BLaER1 treated with 17β-estradiol and CSF1 and Interleukin-3, amounts not matched to agents 10 nM and 100 nM (cell line): ENCODE measurements at regions not wholly inside any gene's neighbourhood (a gene's known extent, or its start where the extent isn't known, plus 50 kb on each side); places are given as distances from the start of the nearest gene placed in this dataset.

Experiments
- H3K27ac ChIP-seq, 11 experiments: shearing (Covaris generic); formaldehyde crosslinking; 2 replicates each; pipeline ENCODE4 v1.8.1; 2022
- H3K27me3 ChIP-seq, 11 experiments: shearing (Covaris generic); formaldehyde crosslinking; 2 replicates each; pipeline ENCODE4 v1.8.1; 2022
- H3K36me3 ChIP-seq, 11 experiments: shearing (Covaris generic); formaldehyde crosslinking; 2 replicates each; pipeline ENCODE4 v1.8.1; 2022
- H3K4me1 ChIP-seq, 10 experiments: shearing (Covaris generic); formaldehyde crosslinking; 2 replicates each; pipeline ENCODE4 v1.8.1; 2022
- H3K4me2 ChIP-seq, 11 experiments: shearing (Covaris generic); formaldehyde crosslinking; 2 replicates each; pipeline ENCODE4 v1.8.1; 2022
- H3K4me3 ChIP-seq, 10 experiments: shearing (Covaris generic); formaldehyde crosslinking; 2 replicates each; pipeline ENCODE4 v1.8.1; 2022
- H3K9ac ChIP-seq, 11 experiments: shearing (Covaris generic); formaldehyde crosslinking; 2 replicates each; pipeline ENCODE4 v1.8.1; 2022
- H3K9me3 ChIP-seq, 11 experiments: shearing (Covaris generic); formaldehyde crosslinking; replicated peaks in 1 of 11; 2 replicates each; pipeline ENCODE4 v1.8.1; 2022
- H4K20me1 ChIP-seq, 11 experiments: shearing (Covaris generic); formaldehyde crosslinking; 2 replicates each; pipeline ENCODE4 v1.8.1; 2022
- Cebpa-rat ChIP-seq, 11 experiments: shearing (Covaris generic); IDR thresholded peaks; 2 replicates each; pipeline ENCODE4 v1.8.1; 2022

DNA sequence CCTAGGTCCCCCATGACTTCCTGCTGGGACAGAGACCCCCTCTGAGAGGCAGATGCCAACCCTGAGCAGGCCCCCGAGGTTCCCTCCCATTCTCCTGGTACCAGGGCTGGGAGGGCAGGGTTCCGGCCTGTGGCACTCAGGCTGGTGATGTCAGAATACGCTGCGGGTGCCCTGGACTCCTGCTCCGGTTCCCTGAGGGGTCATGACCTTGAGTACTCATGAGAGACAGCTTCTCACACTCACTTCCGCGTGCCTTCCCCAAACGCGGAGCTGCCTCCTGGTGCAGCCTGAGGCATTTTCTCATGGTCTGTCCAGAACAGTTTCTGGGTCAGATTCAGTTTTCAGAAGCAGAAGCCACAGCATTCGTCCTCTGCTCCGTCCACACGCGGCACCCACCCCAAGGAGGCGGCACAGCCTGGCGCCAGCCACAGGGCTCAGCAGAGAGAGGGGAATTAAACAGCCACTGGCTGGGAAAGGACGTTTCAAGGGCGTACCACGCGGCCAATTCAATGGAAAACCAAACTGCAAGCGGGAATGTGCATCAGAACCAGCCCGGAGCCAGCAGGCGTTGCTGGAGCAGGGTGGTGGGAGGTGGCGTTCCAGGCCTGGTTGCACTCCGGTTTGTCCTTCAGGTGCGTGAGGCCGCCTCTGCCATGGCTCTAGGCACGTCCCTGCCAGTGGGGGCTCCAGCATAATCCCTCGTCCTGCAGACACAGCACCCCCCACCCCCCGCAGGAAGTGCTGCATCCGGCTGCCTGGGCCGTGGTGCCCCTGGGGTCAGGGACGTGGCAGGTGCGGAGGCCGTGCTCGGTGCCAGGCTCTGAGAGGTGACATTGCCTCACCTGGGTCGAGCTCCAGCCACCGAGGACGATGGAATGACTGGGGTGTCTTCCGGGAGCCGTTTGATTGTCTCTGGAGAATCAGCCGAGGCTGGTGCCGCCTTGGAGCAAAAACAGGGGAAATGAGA is 58.3 kb upstream of the BHLHE23 start:
- peaks cover 0 to 25% (median 0%) of the 10 kb centered on the region in 11 experiments; a peak in 2 of 22 replicates for H4K20me1 ChIP-seq
- H3K9ac ChIP-seq = no peak overlapping the region
- H3K4me2 ChIP-seq = peak overlapping the region; percentile 9 to 73 (median 62); a peak in 19 of 22 replicates
- no peak overlapping the region for H3K27ac ChIP-seq
- H3K4me1 ChIP-seq = peaks cover 14 to 73% (median 58%) of the 10 kb centered on the region in 10 experiments
- H3K9me3 ChIP-seq = no peaks in the 10 kb centered on the region
- TF ChIP-seq Cebpa-rat (IDR thresholded peaks at IDR 0.05) = no peak
- no peak overlapping the region for H3K4me3 ChIP-seq
- no peaks in the 10 kb centered on the region for H3K36me3 ChIP-seq
- peaks cover 0 to 8% (median 0%) of the 10 kb centered on the region in 11 experiments; a peak in 1 of 22 replicates for H3K27me3 ChIP-seq

DNA sequence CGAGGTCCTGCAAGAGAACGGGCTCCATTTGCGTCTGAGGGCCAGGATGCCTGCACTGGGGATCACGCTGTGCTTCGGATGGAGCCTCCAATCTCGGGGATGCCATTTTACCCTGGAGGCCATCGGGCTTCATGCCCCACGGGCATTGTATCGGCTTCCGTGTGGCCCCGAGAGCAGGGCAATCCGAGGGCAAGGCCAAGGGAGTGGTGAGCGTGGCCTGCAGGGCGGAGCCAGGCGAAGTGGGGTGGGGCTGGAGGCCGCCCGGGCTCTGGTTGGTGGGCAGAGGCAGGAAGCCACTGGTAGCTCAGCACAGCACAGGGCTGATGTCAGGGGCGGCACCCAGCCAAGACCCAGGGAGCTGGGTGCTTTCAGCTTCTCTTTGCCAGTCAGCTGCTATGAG is 57.5 kb upstream of the BHLHE23 start:
- Histone ChIP-seq H3K9ac (no peak overlapping the region), H3K9me3 (no peaks in the 10 kb centered on the region), H3K36me3 (no peaks in the 10 kb centered on the region), H3K4me1 (peaks cover 18 to 76% (median 60%) of the 10 kb centered on the region in 10 experiments), H4K20me1 (peaks cover 0 to 20% (median 0%) of the 10 kb centered on the region in 11 experiments; a peak in 1 of 22 replicates), H3K27ac (no peak overlapping the region), H3K27me3 (peaks cover 0 to 8% (median 0%) of the 10 kb centered on the region in 11 experiments; a peak in 1 of 22 replicates), H3K4me2 (peak overlapping the region in 9 of 11 experiments; percentile 33 to 73 (median 62); a peak in 16 of 22 replicates), H3K4me3 (no peak overlapping the region)
- no peak for TF ChIP-seq Cebpa-rat (IDR thresholded peaks at IDR 0.05)

DNA sequence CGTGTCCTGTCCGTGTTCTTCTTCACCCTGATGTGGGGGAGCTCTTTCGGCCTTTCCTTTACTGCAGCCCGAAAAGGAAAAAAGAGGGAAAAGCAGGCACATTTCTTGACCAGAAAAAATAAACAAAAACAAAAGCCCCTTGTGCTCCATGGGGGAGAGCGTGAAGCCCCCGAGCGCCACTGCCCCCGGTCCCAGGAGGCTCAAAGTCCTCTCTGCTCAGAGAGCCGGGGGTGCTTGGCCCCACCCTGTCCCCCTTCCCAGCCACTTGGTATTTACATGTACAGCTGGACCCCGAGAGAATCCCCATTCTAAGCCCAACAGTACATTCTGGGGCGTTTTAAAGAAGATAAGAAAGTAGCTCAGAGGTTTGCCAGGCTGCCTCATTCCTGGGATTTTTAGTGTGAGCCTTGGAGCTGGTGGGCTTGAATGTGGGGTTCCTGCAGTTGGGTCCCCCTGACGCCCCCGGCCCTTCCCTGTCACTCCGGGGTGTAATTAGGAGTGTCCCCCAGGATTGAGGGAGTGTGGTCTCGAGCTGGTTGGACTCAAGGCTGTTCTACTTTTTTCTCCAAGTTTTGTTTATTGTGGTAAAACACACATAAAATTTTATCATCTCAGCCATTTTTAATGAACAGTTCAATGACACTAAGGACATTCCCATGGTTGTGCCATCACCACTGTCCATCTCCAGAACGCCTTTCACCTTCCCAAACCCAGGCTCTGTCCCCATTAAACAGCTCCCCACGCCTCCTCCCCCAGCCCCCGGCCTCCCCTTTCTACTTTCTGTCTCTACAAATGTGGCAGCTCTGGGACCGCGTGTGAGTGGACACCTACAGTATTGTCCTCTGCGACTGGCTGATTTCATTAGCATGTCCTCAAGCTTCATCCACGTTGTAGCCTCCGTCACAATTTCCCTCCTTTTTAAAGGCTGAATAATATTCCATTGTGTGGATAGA is 55.7 kb upstream of the BHLHE23 start:
- H3K4me2 ChIP-seq = peak overlapping the region in 1 of 11 experiments; percentile 6; a peak in 1 of 22 replicates
- H3K9me3 ChIP-seq = no peaks in the 10 kb centered on the region
- no peak overlapping the region for H3K9ac ChIP-seq
- no peak for TF ChIP-seq Cebpa-rat (IDR thresholded peaks at IDR 0.05)
- peaks cover 0 to 8% (median 0%) of the 10 kb centered on the region in 11 experiments; a peak in 1 of 22 replicates for H3K27me3 ChIP-seq
- peak overlapping the region in 1 of 11 experiments; percentile 15; a peak in 1 of 22 replicates for H3K27ac ChIP-seq
- H3K36me3 ChIP-seq = no peaks in the 10 kb centered on the region
- no peak overlapping the region for H3K4me3 ChIP-seq
- peaks cover 18 to 87% (median 75%) of the 10 kb centered on the region in 10 experiments for H3K4me1 ChIP-seq
- peaks cover 0 to 13% (median 0%) of the 10 kb centered on the region in 11 experiments; a peak in 1 of 22 replicates for H4K20me1 ChIP-seq

DNA sequence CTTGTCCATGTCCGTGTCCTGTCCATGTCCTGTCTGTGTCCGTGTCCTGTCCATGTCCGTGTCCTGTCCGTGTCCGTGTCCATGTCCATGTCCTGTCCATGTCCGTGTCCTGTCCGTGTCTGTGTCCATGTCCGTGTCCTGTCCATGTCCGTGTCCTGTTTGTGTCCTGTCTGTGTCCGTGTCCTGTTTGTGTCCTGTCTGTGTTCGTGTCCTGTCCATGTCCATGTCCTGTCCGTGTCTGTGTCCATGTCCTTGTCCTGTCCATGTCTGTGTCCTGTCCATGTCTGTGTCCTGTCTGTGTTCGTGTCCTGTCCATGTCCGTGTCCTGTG is 55.0 kb upstream of the BHLHE23 start:
- Histone ChIP-seq H3K4me3 (no peak overlapping the region), H3K27me3 (peaks cover 0 to 8% (median 0%) of the 10 kb centered on the region in 11 experiments; a peak in 1 of 22 replicates), H3K4me1 (peaks cover 18 to 80% (median 69%) of the 10 kb centered on the region in 10 experiments), H3K36me3 (no peaks in the 10 kb centered on the region), H3K27ac (peak overlapping the region in 2 of 11 experiments; percentile 65 to 74; a peak in 2 of 22 replicates), H4K20me1 (peaks cover 0 to 13% (median 0%) of the 10 kb centered on the region in 11 experiments; a peak in 1 of 22 replicates), H3K4me2 (peak overlapping the region in 6 of 11 experiments; percentile 6 to 86 (median 80); a peak in 6 of 22 replicates), H3K9me3 (no peaks in the 10 kb centered on the region), H3K9ac (no peak overlapping the region)
- no peak for TF ChIP-seq Cebpa-rat (IDR thresholded peaks at IDR 0.05)

DNA sequence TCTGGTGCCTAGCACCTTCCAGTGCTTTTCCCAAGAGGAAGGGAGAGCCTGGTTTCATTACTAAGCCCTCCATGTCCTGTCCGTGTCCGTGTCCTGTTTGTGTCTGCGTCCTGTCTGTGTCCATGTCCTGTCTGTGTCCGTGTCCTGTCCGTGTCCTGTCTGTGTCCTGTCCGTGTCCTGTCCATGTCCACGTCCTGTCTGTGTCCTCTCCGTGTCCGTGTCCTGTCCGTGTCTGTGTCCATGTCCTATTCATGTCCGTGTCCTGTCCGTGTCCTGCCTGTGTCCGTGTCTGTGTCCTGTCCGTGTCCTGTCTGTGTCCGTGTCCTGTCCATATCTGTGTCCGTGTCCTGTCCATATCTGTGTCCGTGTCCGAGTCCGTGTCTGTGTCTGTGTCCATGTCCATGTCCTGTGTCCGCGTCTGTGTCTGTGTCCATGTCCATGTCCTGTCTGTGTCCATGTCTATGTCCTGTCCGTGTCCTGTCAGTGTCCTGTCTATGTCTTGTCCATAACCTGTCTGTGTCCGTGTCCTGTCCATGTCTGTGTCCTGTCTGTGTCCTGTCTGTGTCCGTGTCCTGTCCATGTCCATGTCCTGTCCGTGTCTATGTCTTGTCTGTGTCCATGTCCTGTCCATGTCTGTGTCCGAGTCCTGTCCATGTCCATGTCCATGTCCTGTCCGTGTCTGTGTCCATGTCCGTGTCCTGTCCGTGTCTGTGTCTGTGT is 54.4 kb upstream of the BHLHE23 start:
- Histone ChIP-seq H3K27me3 (peaks cover 0 to 5% (median 0%) of the 10 kb centered on the region in 11 experiments; a peak in 1 of 22 replicates), H3K36me3 (no peaks in the 10 kb centered on the region), H3K9me3 (no peaks in the 10 kb centered on the region), H3K4me1 (peaks cover 21 to 80% (median 67%) of the 10 kb centered on the region in 10 experiments), H3K4me2 (peak overlapping the region; percentile 54 to 87 (median 83); a peak in 20 of 22 replicates), H3K27ac (peak overlapping the region in 9 of 11 experiments; percentile 35 to 74 (median 66); a peak in 17 of 22 replicates), H4K20me1 (peaks cover 0 to 11% (median 0%) of the 10 kb centered on the region in 11 experiments; a peak in 3 of 22 replicates), H3K4me3 (peak overlapping the region in 1 of 10 experiments; percentile 9; a peak in 2 of 20 replicates), H3K9ac (peak overlapping the region in 9 of 11 experiments; percentile 7 to 70 (median 55); a peak in 16 of 22 replicates)
- TF ChIP-seq Cebpa-rat (IDR thresholded peaks at IDR 0.05) = no peak

DNA sequence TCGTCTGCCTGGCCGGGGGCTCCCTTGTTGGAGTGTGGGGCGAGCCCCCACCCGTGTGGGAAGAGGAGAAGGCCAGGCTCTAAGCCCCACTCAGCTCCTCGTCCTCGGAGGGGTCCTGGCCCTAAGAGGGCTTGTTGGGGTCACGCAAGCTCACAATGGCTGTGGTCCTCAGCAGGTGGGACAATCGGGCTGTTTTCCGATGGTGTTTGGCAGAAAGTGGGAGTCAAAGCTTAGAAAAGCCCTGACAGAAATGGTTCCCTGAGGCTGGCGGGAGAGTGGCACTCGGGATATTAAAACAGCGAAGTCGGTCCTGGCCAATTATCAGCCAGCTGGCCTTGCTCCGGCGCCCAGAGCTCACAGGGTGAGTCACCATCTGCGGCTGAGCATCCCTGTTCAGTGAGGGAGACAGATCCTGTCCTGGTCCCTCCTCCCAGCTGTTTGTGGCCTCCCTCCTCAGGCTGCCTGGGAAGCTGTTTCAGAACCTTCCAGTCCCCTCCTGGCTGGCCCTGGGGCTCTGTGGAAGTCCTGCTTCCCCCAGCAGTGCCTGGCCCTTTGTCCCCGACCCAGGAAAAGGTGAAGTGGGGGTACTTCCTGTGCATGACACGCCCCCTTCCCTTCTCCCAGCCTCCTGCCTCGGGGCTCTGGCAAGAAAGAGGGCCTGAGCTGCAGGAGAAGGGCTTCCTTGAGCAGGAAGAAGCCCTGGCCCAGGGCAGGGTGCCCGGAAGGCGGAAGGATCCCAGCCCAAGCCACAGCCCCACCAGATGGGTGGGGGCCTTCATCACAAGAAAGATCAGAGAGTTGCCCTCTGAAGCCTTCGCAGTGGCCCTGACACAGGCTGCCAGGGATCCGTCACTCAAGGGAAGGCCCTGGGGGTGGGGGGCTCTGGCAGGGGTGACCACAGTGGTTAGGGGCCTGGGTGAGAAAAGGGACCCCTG is 53.6 kb upstream of the BHLHE23 start:
- Histone ChIP-seq H3K9me3 (no peaks in the 10 kb centered on the region), H3K4me1 (peaks cover 19 to 80% (median 67%) of the 10 kb centered on the region in 10 experiments), H3K27me3 (no peaks in the 10 kb centered on the region), H3K4me2 (peak overlapping the region; percentile 54 to 87 (median 83)), H3K36me3 (no peaks in the 10 kb centered on the region), H3K27ac (peak overlapping the region in 9 of 11 experiments; percentile 35 to 74 (median 66); a peak in 18 of 22 replicates), H3K9ac (peak overlapping the region; percentile 2 to 70 (median 54); a peak in 17 of 22 replicates), H3K4me3 (peak overlapping the region in 3 of 10 experiments; percentile 9 to 24 (median 10); a peak in 4 of 20 replicates), H4K20me1 (peaks cover 0 to 8% (median 0%) of the 10 kb centered on the region in 11 experiments; a peak in 3 of 22 replicates)
- no peak for TF ChIP-seq Cebpa-rat (IDR thresholded peaks at IDR 0.05)

DNA sequence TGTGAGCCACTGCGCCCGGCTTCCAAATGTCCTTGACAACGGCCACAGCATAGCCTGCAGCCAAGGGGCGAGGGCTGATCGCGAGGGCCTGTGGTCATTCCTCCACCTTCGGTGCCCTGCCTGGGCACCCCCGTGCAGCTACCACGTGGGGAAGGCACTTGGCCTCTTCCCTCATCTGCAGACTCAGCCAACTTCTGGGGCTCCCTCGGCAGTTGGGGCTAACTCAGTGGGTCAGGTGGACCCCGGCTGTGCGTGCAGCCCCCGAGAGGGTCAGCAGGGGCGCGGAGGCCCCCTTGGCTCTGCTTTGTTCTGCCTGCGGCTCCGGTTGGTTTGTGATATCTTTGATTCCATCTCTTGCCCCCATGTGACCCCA is 52.9 kb upstream of the BHLHE23 start:
- H3K27ac ChIP-seq = peak overlapping the region in 6 of 11 experiments; percentile 65 to 74 (median 68); a peak in 10 of 22 replicates
- no peak for TF ChIP-seq Cebpa-rat (IDR thresholded peaks at IDR 0.05)
- no peaks in the 10 kb centered on the region for H3K36me3 ChIP-seq
- no peaks in the 10 kb centered on the region for H3K27me3 ChIP-seq
- H3K9ac ChIP-seq = peak overlapping the region in 2 of 11 experiments; percentile 57 to 70; a peak in 3 of 22 replicates
- H4K20me1 ChIP-seq = peaks cover 0 to 10% (median 0%) of the 10 kb centered on the region in 11 experiments; a peak in 3 of 22 replicates
- H3K4me2 ChIP-seq = peak overlapping the region; percentile 54 to 87 (median 83); a peak in 21 of 22 replicates
- H3K4me1 ChIP-seq = peaks cover 15 to 80% (median 60%) of the 10 kb centered on the region in 10 experiments
- no peaks in the 10 kb centered on the region for H3K9me3 ChIP-seq
- no peak overlapping the region for H3K4me3 ChIP-seq
